HL-60 (cell line): ENCODE measurements at regions not wholly inside any gene's neighbourhood (a gene's known extent, or its start where the extent isn't known, plus 50 kb on each side); places are given as distances from the start of the nearest gene placed in this dataset.

ENCODE experiments used
- DNase-seq, 2 experiments: peaks; one replicate each; pipeline ENCODE4 v3.0.0-alpha.2; 2010 to 2020; ENCODE audit warnings: low read depth in 1 of 2, low spot score in 1 of 2
- H3K27ac ChIP-seq: fragments of 250-450 bp; sonication (Bioruptor Pico); replicated peaks from 2 replicates; pipeline ENCODE4 v1.5.1; 2020; ENCODE audit warnings: mild to moderate bottlenecking, moderate library complexity
- H3K27me3 ChIP-seq: fragments of 250-450 bp; sonication (Bioruptor Pico); 2 replicates; pipeline ENCODE4 v1.5.1; 2021; ENCODE audit warnings: mild to moderate bottlenecking, moderate library complexity; ENCODE audit not compliant: insufficient read depth, poor library complexity, severe bottlenecking
- H3K4me3 ChIP-seq: replicated peaks from 2 replicates; pipeline ENCODE4 v1.5.1; 2011; ENCODE audit warnings: mild to moderate bottlenecking, control low read depth, low read length; ENCODE audit not compliant: insufficient read depth
- CTCF ChIP-seq: IDR thresholded peaks from one replicate; pipeline ENCODE4 v1.5.1; 2011; ENCODE audit warnings: low read length, control low read depth, inconsistent platforms; ENCODE audit not compliant: insufficient read depth
- GABPA ChIP-seq: IDR thresholded peaks from 2 replicates; pipeline ENCODE4 v1.6.1; 2012; ENCODE audit warnings: low read depth
- POLR2AphosphoS5 ChIP-seq: IDR thresholded peaks from 2 replicates; pipeline ENCODE4 v1.6.1; 2012; ENCODE audit warnings: low read depth
- REST ChIP-seq: IDR thresholded peaks from 2 replicates; pipeline ENCODE4 v1.6.1; 2012; ENCODE audit warnings: low read depth; ENCODE audit not compliant: insufficient replicate concordance
- SPI1 ChIP-seq: IDR thresholded peaks from 2 replicates; pipeline ENCODE4 v1.6.1; 2012; ENCODE audit warnings: low read depth, mild to moderate bottlenecking, borderline replicate concordance

- no peak overlapping the region for H3K4me3 ChIP-seq
- no peak for DNase-seq
- TF ChIP-seq POLR2AphosphoS5: no peak
- TF ChIP-seq GABPA: no peak
- TF ChIP-seq CTCF: no peak
- TF ChIP-seq SPI1: no peak
- no peak for TF ChIP-seq REST
- no peaks in the 10 kb centered on the region for H3K27me3 ChIP-seq
- H3K27ac ChIP-seq: no peak overlapping the region
Measured at GRCh38 chrX:95662200-95662599, 1022.4 kb upstream of the DIAPH2 start.

- TF ChIP-seq REST (no peak), SPI1 (no peak), GABPA (no peak), CTCF (no peak), POLR2AphosphoS5 (no peak)
- no peak for DNase-seq
- Histone ChIP-seq H3K27ac (no peak overlapping the region), H3K4me3 (no peak overlapping the region), H3K27me3 (no peaks in the 10 kb centered on the region)
Measured at GRCh38 chrX:95666056-95666455, 1018.6 kb upstream of the DIAPH2 start.

GRCh38 chrX:95675011-95675410 is 1009.6 kb upstream of the DIAPH2 start:
- TF ChIP-seq POLR2AphosphoS5 (no peak), REST (no peak), GABPA (no peak), SPI1 (no peak), CTCF (no peak)
- H3K4me3 ChIP-seq: no peak overlapping the region
- no peaks in the 10 kb centered on the region for H3K27me3 ChIP-seq
- no peak for DNase-seq
- H3K27ac ChIP-seq: no peak overlapping the region
